HG03139 (cell line): ENCODE measurements at regions not wholly inside any gene's neighbourhood (a gene's known extent, or its start where the extent isn't known, plus 50 kb on each side); places are given as distances from the start of the nearest gene placed in this dataset.

Experiments used
- ATAC-seq: cut with Tn5 transposase; IDR thresholded peaks from one replicate; pipeline ENCODE4 v1.9.1; 2021; ENCODE audit not compliant: unreplicated experiment

DNA sequence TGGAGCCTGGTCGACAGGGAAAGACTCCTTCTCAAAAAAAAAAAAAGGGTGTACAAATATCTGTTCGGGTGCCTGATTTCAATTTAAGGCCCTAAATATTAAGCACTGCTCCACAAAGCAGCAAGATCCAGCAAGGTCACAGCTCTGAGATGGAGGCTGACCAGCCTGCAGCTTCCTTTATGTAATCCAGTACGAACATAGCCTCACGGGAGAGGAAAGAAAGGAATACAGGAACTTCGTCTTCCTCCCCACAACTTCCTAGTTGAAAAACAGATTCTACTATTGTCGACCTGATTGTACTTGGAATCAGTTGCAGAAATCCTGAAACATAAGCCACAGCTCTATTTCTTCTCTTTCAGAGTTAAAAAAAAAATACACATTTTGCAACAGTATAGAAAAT, 53.5 kb upstream of the TBC1D9 start:
- ATAC-seq, result no peak

DNA sequence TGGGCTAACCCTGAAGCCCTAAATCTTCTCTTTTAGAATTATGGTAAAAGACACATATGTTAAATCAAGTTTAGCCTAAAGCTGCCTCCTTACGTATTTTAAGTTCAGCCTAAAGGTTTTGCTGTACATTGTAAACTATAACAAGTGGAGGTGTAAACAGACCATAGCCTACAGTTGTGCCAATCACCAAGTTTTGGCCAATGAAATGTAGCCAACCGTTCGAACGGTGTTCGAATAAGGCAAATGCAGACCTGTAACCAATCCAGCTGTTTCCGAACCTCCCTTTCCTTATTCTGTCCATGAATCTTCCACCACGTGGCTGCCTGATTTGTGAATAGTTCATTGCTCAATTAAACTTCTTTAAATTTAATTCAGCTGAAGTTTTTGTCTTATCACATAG, 52.1 kb upstream of the TBC1D9 start:
- peak; percentile 7 for ATAC-seq

DNA sequence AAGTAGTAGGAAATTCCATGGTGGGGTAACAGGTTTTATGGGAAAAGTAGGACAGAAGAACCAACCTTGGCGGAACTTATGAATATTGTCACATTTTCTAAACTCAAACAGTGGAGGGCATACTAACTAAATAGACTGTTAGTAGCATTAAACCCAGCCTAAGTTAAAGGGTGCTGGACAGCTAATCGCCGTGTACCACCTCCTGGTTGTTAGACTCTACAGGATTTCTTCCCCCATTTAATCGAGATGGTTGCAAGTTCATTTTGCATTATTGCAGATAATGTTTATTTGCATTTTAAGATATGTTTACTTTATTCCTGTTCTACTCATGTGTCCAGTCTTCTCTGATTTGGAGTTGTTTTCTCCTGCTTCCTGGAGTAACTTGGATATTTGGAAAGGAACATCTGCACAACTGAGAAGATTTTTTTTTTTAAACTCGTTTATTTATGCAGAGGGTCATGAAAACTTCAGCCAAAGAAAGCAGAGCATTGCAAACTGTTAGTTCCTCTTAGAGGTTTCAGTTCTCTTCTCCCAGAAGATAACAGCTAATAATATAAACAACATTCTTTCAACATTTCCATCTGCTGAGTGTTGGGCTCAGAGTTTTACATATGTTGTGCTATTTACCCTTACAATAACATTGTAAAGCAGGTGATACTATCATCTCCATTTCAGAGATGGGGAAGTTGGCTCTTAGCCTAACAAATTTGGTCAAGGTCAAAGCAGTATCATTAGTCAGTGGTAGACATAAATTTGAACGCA, 51.5 kb upstream of the TBC1D9 start:
- peak; percentile 81 for ATAC-seq

DNA sequence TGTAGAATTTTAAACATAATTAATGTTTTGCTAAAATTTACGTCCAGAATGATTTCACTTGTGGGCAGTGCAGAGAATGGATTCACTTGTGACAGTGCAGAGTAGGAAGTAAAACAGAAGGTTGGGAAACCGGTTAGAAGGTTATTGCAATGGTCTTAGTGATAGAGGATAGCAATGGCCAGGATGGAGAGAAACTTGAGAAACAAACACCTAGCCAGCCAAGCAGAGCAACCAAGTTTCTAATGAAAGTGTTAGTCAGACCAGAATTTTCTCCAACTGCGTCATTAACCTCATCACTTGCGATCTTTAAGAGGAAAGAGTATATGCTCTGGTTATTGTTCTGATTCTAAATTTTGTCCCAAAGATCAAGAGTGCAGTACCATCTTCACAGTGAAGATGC, 50.0 kb upstream of the TBC1D9 start:
- ATAC-seq, result peak; percentile 45
